ENCODE measurements at regions not wholly inside any gene's neighbourhood (a gene's known extent, or its start where the extent isn't known, plus 50 kb on each side); places are given as distances from the start of the nearest gene placed in this dataset.
"Not testable (repeated sequence)": the region's sequence is repeated elsewhere in the genome, so short reads cannot be mapped to it uniquely, and the experiment has no call there.

DNA sequence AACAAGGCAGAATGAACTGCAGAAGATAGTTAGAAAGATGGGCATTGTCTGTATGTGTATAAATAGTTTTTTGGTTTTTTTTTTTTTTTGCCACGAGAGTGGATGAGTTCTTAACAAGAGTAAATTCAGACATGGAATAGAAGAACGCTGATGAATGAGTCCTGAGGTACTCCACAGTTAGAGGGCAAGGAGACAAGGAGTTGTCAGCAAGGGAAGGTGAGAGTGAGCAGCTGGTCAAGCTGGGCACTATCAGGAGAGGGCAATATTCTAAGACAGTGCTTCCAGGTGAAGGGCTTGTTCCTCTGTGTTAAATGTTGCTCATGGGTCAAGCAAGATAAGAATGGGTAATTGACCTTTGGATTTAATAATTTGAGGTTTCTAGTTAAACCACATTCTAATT is 138.6 kb upstream of the FAM78B start:
- Histone ChIP-seq H3K4me1 (ENCODE audit: control insufficient read depth, insufficient read depth, low read length, poor library complexity, severe bottlenecking) (no peaks in the 10 kb centered on the region), H3K36me3 (ENCODE audit: control insufficient read depth, insufficient read depth, low read length) (no peaks in the 10 kb centered on the region), H3K4me3 (ENCODE audit: extremely low read depth, insufficient read depth, low read length, poor library complexity, severe bottlenecking) (no peak overlapping the region), H3K9me3 (ENCODE audit: control insufficient read depth, low read length) (no peaks in the 10 kb centered on the region), H3K27ac (ENCODE audit: low read depth, low read length, severe bottlenecking) (no peak overlapping the region)
- 69 to 85% methylated on average over 1 to 2 of the region's 2 CpGs for WGBS, 2 experiments (ENCODE audit: insufficient coverage in 2 of 2)

DNA sequence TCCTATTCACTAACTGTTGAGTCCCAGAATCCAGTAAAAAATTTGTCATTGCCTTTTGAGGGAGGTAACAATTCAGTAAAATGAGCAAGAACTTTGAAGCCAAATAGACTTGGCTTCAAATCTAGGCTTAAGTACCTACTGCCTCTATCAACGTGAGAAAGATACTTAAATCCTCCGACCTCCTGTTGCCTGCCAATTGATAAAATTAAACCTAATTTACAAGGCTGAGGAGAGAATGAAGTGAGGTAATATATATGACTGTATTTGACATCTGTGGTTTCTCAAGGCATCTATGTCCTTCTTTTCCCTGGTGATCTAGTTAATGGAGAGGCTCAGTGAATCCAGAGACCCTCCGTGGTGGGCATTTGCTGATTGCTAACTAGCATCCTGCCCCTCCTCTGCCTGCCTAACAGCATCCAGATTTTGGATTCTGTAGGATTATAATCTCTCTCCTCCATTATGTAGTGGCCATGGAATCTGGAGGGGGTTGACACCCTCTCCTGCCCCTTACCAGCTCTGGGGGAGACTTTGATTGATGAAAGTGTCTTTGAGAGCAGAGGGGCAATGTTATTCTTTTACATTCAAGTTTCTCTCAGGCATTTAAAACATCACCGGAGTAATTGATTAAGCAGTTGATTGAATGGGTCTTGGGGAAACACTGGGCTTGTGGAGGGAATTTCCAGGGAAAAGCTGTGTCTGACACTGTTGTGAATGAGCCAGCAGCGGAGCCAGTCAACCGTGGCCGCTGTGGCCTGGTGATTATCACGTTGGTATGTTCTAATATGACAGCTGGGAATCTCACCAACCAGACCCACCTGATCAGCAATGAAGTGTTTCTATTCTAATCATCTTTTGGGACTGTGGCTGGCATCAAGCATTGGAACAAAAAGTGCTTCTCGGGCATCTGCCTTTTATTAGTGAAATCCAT is 140.7 kb upstream of the FAM78B start:
- Histone ChIP-seq H3K9me3 (ENCODE audit: control insufficient read depth, low read length) (no peaks in the 10 kb centered on the region), H3K27ac (ENCODE audit: low read depth, low read length, severe bottlenecking) (no peak overlapping the region), H3K4me3 (ENCODE audit: extremely low read depth, insufficient read depth, low read length, poor library complexity, severe bottlenecking) (no peak overlapping the region), H3K4me1 (ENCODE audit: control insufficient read depth, insufficient read depth, low read length, poor library complexity, severe bottlenecking) (no peaks in the 10 kb centered on the region), H3K36me3 (ENCODE audit: control insufficient read depth, insufficient read depth, low read length) (no peaks in the 10 kb centered on the region)
- WGBS, 2 experiments (ENCODE audit: insufficient coverage in 2 of 2): 83 to 96% methylated on average over 2 to 4 of the region's 9 CpGs

DNA sequence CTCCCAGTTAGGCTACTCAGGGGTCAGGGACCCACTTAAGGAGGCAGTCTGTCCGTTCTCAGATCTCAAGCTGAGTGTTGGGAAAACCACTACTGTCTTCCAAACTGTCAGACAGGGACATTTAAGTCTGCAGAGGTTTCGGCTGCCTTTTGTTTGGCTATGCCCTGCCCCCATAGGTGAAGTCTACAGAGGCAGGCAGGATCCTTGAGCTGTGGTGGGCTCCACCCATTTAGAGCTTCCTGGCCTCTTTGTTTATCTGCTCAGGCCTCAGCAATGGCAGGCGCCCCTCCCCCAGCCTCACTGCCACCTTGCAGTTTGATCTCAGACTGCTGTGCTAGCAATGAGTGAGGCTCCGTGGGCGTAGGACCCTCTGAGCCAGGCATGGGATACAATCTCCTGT is 149.5 kb upstream of the FAM78B start:
- H3K4me3 ChIP-seq (ENCODE audit: extremely low read depth, insufficient read depth, low read length, poor library complexity, severe bottlenecking); H3K4me1 ChIP-seq (ENCODE audit: control insufficient read depth, insufficient read depth, low read length, poor library complexity, severe bottlenecking); H3K27ac ChIP-seq (ENCODE audit: low read depth, low read length, severe bottlenecking); H3K9me3 ChIP-seq (ENCODE audit: control insufficient read depth, low read length); H3K36me3 ChIP-seq (ENCODE audit: control insufficient read depth, insufficient read depth, low read length): not testable (repeated sequence)
- WGBS, 2 experiments (ENCODE audit: insufficient coverage in 2 of 2): 82 to 95% methylated on average over 2 to 4 of the region's 5 CpGs

DNA sequence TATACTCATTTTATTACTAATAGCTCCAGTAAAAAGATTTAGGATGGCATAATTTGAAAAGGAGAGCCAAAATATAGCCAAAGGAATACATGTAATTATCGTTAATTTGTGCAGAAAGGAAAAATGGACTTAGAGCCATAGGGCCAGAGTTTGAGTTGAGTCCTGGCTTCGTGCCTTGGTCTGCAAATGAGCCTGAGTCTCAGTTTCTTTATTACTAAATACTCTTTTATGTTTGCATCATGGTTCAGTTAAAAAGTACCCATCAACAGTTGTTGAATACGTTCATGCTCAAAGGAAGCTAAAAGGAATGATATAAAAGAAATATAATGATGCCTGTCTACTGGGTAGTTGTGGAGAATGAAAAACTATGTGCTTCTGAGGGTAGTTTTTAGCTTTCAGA is 155.7 kb upstream of the FAM78B start:
- no peak overlapping the region for H3K27ac ChIP-seq (ENCODE audit: low read depth, low read length, severe bottlenecking)
- 93 to 94% methylated on average over 2 of the region's 3 CpGs for WGBS, 2 experiments (ENCODE audit: insufficient coverage in 2 of 2)
- H3K9me3 ChIP-seq (ENCODE audit: control insufficient read depth, low read length): no peaks in the 10 kb centered on the region

DNA sequence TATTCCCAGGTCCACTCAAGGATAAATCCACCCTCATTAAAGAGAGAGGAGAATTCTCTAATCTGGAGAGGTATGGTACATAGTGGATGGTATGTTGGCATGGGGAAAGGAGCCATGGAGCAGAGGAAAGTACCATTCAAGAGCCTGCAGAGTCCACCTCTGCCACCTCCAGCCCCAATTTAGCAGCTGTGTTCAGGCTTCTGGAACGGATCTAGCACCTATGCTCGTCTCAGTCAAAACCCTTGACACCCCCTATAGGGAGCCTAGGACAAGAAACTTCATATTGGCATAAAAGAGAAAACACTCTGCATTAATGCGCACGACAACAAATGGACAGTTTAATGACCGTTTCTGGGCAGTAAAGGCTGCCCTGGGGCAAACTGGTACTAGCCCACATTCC is 161.1 kb upstream of the FAM78B start:
- WGBS, 2 experiments (ENCODE audit: insufficient coverage in 2 of 2): 87 to 88% methylated on average over 5 of the region's 5 CpGs
- no peaks in the 10 kb centered on the region for H3K9me3 ChIP-seq (ENCODE audit: control insufficient read depth, low read length)
- no peak overlapping the region for H3K4me3 ChIP-seq (ENCODE audit: extremely low read depth, insufficient read depth, low read length, poor library complexity, severe bottlenecking)
- H3K4me1 ChIP-seq (ENCODE audit: control insufficient read depth, insufficient read depth, low read length, poor library complexity, severe bottlenecking): no peaks in the 10 kb centered on the region
- H3K27ac ChIP-seq (ENCODE audit: low read depth, low read length, severe bottlenecking): no peak overlapping the region
- H3K36me3 ChIP-seq (ENCODE audit: control insufficient read depth, insufficient read depth, low read length): no peaks in the 10 kb centered on the region

More for the DNA sequence above, 155.7 kb upstream of the FAM78B start:
- Histone ChIP-seq H3K4me1 (ENCODE audit: control insufficient read depth, insufficient read depth, low read length, poor library complexity, severe bottlenecking) (no peaks in the 10 kb centered on the region), H3K36me3 (ENCODE audit: control insufficient read depth, insufficient read depth, low read length) (no peaks in the 10 kb centered on the region), H3K4me3 (ENCODE audit: extremely low read depth, insufficient read depth, low read length, poor library complexity, severe bottlenecking) (no peak overlapping the region)

DNA sequence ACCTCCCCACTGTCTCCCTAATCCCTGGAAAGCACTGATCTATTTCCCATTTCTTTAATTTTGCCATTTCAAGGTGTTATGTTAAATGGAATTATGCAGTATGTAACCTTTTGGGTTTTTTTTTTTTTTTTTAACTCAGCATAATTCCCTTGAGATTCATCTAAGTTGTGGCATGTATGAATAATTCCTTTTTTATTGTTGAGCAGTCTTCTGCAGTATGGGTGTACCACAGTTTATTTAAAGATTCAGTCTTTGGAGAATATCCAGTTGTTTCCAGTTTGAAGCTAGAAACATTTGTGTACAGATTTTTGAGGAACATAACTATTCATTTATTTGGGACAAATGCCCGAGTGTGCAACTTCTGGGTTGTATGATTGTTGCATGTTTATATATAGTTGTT is 162.2 kb upstream of the FAM78B start:
- Histone ChIP-seq H3K4me1 (ENCODE audit: control insufficient read depth, insufficient read depth, low read length, poor library complexity, severe bottlenecking) (no peaks in the 10 kb centered on the region), H3K36me3 (ENCODE audit: control insufficient read depth, insufficient read depth, low read length) (no peaks in the 10 kb centered on the region), H3K27ac (ENCODE audit: low read depth, low read length, severe bottlenecking) (no peak overlapping the region), H3K9me3 (ENCODE audit: control insufficient read depth, low read length) (no peaks in the 10 kb centered on the region), H3K4me3 (ENCODE audit: extremely low read depth, insufficient read depth, low read length, poor library complexity, severe bottlenecking) (no peak overlapping the region)
- no CpG with 5 or more reads among the region's 1 CpG for WGBS, 2 experiments (ENCODE audit: insufficient coverage in 2 of 2)

DNA sequence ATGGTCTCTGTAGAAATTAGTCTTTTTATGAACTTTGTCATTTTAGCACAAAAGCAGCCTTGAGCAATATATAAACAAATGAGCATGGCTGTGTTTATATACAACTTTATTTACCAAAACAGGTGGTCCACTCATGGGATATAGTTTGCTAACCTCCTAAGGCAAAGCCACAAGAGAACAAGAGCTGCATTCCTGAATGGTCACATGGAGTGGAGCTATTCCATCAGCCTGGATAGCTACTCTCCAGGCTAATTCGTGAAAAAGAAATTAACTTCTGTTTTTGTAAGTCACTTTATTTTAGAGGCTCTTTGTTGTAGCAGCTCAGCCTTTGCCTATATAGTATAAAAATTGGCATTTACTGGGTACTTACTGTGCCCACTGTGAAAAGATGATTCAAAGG is 163.3 kb upstream of the FAM78B start:
- no peaks in the 10 kb centered on the region for H3K4me1 ChIP-seq (ENCODE audit: control insufficient read depth, insufficient read depth, low read length, poor library complexity, severe bottlenecking)
- no peak overlapping the region for H3K4me3 ChIP-seq (ENCODE audit: extremely low read depth, insufficient read depth, low read length, poor library complexity, severe bottlenecking)
- H3K9me3 ChIP-seq (ENCODE audit: control insufficient read depth, low read length): no peaks in the 10 kb centered on the region
- H3K27ac ChIP-seq (ENCODE audit: low read depth, low read length, severe bottlenecking): no peak overlapping the region
- 100% methylated on average over 1 of the region's 1 CpG; no CpG with 5 or more reads in 1 of the 2 experiments for WGBS, 2 experiments (ENCODE audit: insufficient coverage in 2 of 2)
- H3K36me3 ChIP-seq (ENCODE audit: control insufficient read depth, insufficient read depth, low read length): no peaks in the 10 kb centered on the region

DNA sequence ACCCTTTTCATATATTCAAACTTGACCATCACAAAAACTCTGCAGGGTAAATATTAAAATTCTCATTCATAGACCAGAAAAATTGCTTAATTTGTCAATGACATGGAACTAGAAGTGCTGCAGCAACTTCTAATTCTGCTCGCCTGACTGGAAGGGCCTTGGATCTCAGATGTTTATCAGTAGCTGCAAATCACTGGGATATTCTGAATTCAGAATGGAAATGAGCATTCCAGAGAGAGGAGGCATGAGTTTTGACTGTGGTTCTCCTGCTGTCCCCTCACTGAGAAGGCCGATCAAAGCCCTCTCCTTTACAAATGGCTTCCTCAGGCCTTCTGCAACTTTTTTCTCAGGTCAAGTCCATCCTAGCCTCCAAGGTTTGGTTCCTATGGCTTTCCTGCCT is 171.3 kb upstream of the FAM78B start:
- 96 to 100% methylated on average over 2 of the region's 2 CpGs for WGBS, 2 experiments (ENCODE audit: insufficient coverage in 2 of 2)
- Histone ChIP-seq H3K9me3 (ENCODE audit: control insufficient read depth, low read length) (no peaks in the 10 kb centered on the region), H3K4me1 (ENCODE audit: control insufficient read depth, insufficient read depth, low read length, poor library complexity, severe bottlenecking) (no peaks in the 10 kb centered on the region), H3K27ac (ENCODE audit: low read depth, low read length, severe bottlenecking) (no peak overlapping the region), H3K36me3 (ENCODE audit: control insufficient read depth, insufficient read depth, low read length) (no peaks in the 10 kb centered on the region), H3K4me3 (ENCODE audit: extremely low read depth, insufficient read depth, low read length, poor library complexity, severe bottlenecking) (no peak overlapping the region)

DNA sequence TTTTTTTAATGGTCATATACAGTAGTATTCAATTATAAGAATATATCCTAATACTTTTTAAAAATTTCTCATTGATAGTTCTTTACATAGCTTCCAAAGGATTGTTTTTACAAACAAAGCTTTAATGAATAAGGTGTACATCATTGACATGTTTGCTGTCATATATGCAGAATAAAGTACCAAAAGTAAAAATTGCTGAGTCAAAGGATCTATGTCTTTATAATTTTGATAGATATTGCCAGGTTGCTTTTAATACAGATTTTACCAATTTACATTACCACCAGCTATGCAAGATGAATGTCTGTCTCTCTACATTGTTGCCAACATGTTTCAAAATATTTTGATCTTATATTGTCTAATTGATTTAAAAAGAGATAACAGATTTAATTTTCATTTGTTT is 173.9 kb upstream of the FAM78B start:
- no peaks in the 10 kb centered on the region for H3K9me3 ChIP-seq (ENCODE audit: control insufficient read depth, low read length)
- H3K4me1 ChIP-seq (ENCODE audit: control insufficient read depth, insufficient read depth, low read length, poor library complexity, severe bottlenecking): no peaks in the 10 kb centered on the region

DNA sequence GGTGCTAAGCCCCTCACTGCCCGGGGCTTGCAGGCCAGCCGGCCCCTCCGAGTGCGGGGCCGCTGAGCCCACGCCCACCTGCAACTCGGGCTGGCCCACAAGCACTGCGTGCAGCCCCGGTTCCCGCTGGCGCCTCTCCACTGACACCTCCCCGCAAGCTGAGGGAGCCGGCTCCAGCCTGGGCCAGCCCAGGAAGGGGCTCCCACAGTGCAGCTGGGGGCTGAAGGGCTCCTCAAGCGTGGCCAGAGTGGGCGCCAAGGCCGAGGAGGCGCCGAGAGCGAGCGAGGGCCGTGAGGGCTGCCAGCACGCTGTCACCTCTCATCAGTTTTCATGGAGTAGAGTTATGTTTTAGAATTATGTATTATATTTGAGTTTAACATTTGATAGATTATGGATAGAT is 176.5 kb upstream of the FAM78B start:
- Histone ChIP-seq H3K9me3 (ENCODE audit: control insufficient read depth, low read length) (no peaks in the 10 kb centered on the region), H3K4me3 (ENCODE audit: extremely low read depth, insufficient read depth, low read length, poor library complexity, severe bottlenecking) (no peak overlapping the region), H3K27ac (ENCODE audit: low read depth, low read length, severe bottlenecking) (no peak overlapping the region), H3K36me3 (ENCODE audit: control insufficient read depth, insufficient read depth, low read length) (no peaks in the 10 kb centered on the region), H3K4me1 (ENCODE audit: control insufficient read depth, insufficient read depth, low read length, poor library complexity, severe bottlenecking) (no peaks in the 10 kb centered on the region)
- WGBS, 2 experiments (ENCODE audit: insufficient coverage in 2 of 2): 96 to 99% methylated on average over 13 to 18 of the region's 22 CpGs

More for the DNA sequence above, 173.9 kb upstream of the FAM78B start:
- no peak overlapping the region for H3K4me3 ChIP-seq (ENCODE audit: extremely low read depth, insufficient read depth, low read length, poor library complexity, severe bottlenecking)
- H3K27ac ChIP-seq (ENCODE audit: low read depth, low read length, severe bottlenecking): no peak overlapping the region
- H3K36me3 ChIP-seq (ENCODE audit: control insufficient read depth, insufficient read depth, low read length): no peaks in the 10 kb centered on the region

DNA sequence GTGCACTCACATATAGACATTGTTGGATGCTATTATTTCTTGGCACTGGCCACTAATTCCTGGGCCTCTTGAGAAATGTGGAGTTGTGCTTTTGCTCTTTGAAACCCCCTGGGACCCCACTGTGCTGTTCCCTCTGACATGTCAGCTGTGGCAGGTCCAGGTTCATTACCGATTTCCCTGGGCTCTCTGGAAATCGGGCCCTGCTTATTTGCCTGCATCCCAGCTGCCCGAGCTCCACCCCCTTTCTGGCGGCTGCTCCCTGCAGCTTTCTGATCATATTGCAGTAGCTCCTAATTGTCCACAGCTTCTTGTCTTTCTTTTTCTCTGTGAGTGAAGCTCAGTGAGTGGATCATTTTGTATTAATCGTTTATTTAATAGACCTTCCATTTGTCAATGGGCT is 183.7 kb upstream of the FAM78B start:
- Histone ChIP-seq H3K4me3 (ENCODE audit: extremely low read depth, insufficient read depth, low read length, poor library complexity, severe bottlenecking) (no peak overlapping the region), H3K36me3 (ENCODE audit: control insufficient read depth, insufficient read depth, low read length) (no peaks in the 10 kb centered on the region), H3K9me3 (ENCODE audit: control insufficient read depth, low read length) (no peaks in the 10 kb centered on the region), H3K27ac (ENCODE audit: low read depth, low read length, severe bottlenecking) (no peak overlapping the region), H3K4me1 (ENCODE audit: control insufficient read depth, insufficient read depth, low read length, poor library complexity, severe bottlenecking) (no peaks in the 10 kb centered on the region)
- 58 to 77% methylated on average over 2 of the region's 5 CpGs for WGBS, 2 experiments (ENCODE audit: insufficient coverage in 2 of 2)

Data from mesodermal cell (in vitro differentiated cells).